ENCODE measurements at regions not wholly inside any gene's neighbourhood (a gene's known extent, or its start where the extent isn't known, plus 50 kb on each side); places are given as distances from the start of the nearest gene placed in this dataset.

DNA sequence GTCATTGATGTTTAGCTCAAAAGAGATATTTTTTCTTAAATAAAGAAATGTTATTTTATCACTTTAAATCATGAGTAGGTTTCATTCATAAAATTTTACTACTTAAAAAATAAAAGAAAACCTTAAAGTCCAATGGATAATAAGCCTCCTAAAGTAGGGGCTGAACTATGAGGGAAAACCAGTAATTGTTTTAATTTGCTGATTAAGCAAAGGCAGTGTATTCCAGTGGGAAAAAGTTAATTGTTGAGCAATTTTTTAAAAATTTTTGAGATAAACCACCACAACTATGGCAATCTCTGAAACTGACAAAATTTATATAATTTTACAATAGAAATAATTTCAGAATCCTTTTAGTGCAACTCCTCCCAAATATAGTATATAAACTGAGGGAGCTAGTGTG lies 195.0 kb downstream of the FBXO4 start:
- no peak for TF ChIP-seq EGR1 (IDR thresholded peaks at IDR 0.05; ENCODE audit: low read depth in 2 of 2)
- no peak for TF ChIP-seq CTCF (IDR thresholded peaks at IDR 0.05; ENCODE audit: low read depth, low read length, missing input control)
- TF ChIP-seq, protein P1, sequence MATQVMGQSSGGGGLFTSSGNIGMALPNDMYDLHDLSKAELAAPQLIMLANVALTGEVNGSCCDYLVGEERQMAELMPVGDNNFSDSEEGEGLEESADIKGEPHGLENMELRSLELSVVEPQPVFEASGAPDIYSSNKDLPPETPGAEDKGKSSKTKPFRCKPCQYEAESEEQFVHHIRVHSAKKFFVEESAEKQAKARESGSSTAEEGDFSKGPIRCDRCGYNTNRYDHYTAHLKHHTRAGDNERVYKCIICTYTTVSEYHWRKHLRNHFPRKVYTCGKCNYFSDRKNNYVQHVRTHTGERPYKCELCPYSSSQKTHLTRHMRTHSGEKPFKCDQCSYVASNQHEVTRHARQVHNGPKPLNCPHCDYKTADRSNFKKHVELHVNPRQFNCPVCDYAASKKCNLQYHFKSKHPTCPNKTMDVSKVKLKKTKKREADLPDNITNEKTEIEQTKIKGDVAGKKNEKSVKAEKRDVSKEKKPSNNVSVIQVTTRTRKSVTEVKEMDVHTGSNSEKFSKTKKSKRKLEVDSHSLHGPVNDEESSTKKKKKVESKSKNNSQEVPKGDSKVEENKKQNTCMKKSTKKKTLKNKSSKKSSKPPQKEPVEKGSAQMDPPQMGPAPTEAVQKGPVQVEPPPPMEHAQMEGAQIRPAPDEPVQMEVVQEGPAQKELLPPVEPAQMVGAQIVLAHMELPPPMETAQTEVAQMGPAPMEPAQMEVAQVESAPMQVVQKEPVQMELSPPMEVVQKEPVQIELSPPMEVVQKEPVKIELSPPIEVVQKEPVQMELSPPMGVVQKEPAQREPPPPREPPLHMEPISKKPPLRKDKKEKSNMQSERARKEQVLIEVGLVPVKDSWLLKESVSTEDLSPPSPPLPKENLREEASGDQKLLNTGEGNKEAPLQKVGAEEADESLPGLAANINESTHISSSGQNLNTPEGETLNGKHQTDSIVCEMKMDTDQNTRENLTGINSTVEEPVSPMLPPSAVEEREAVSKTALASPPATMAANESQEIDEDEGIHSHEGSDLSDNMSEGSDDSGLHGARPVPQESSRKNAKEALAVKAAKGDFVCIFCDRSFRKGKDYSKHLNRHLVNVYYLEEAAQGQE (IDR thresholded peaks at IDR 0.05), result no peak
- no peak for TF ChIP-seq GABPA (IDR thresholded peaks at IDR 0.05 in 1 of 2, conservative IDR thresholded peaks at IDR 0.05 in 1 of 2)
- TF ChIP-seq MAX (IDR thresholded peaks at IDR 0.05), result no peak
- no peak for TF ChIP-seq ZBTB33 (IDR thresholded peaks at IDR 0.05)
- no peak for TF ChIP-seq YY1 (IDR thresholded peaks at IDR 0.05)

Data from liver (tissue), 3 donors.